Stimulated activated naive CD8-positive, alpha-beta T cell treated with anti-CD3 and anti-CD28 coated beads, Interleukin-15, Interleukin-2, amounts not matched to agents 100 ng/mL and 50 ng/mL, for 24 hours (primary cell): ENCODE measurements at regions not wholly inside any gene's neighbourhood (a gene's known extent, or its start where the extent isn't known, plus 50 kb on each side); places are given as distances from the start of the nearest gene placed in this dataset.

Experiments used
- H3K27ac Mint-ChIP-seq: one replicate; pipeline ENCODE4 v1.8.0; 2021; ENCODE audit warnings: mild to moderate bottlenecking, mixed read lengths
- H3K27me3 Mint-ChIP-seq: one replicate; pipeline ENCODE4 v1.8.0; 2021; ENCODE audit warnings: mixed read lengths
- H3K36me3 Mint-ChIP-seq: one replicate; pipeline ENCODE4 v1.8.0; 2021; ENCODE audit warnings: low read depth, mixed read lengths
- H3K4me1 Mint-ChIP-seq: one replicate; pipeline ENCODE4 v1.8.0; 2021; ENCODE audit warnings: low read depth, mixed read lengths
- H3K4me3 Mint-ChIP-seq: one replicate; pipeline ENCODE4 v1.8.0; 2021; ENCODE audit warnings: mild to moderate bottlenecking, mixed read lengths
- H3K9me3 Mint-ChIP-seq: one replicate; pipeline ENCODE4 v1.8.0; 2021; ENCODE audit warnings: mixed read lengths

- Mint-ChIP-seq H3K4me1 (no peaks in the 10 kb centered on the region), H3K9me3 (peaks cover 3% of the 10 kb centered on the region), H3K27ac (no peak overlapping the region), H3K4me3 (no peak overlapping the region), H3K36me3 (no peaks in the 10 kb centered on the region), H3K27me3 (no peaks in the 10 kb centered on the region)
Measured at GRCh38 chr9:118326326-118326725, 622.1 kb downstream of the TLR4 start.

GRCh38 chr9:118330191-118330986, 626.2 kb downstream of the TLR4 start:
- Mint-ChIP-seq H3K27me3 (no peaks in the 10 kb centered on the region), H3K4me3 (no peak overlapping the region), H3K9me3 (peaks cover 13% of the 10 kb centered on the region), H3K4me1 (no peaks in the 10 kb centered on the region), H3K36me3 (no peaks in the 10 kb centered on the region), H3K27ac (no peak overlapping the region)

GRCh38 chr9:118331622-118332045, 627.4 kb downstream of the TLR4 start:
- Mint-ChIP-seq H3K9me3 (peaks cover 10% of the 10 kb centered on the region), H3K27ac (no peak overlapping the region), H3K4me3 (no peak overlapping the region), H3K36me3 (no peaks in the 10 kb centered on the region), H3K4me1 (no peaks in the 10 kb centered on the region), H3K27me3 (no peaks in the 10 kb centered on the region)

GRCh38 chr9:118336250-118336942, 632.2 kb downstream of the TLR4 start:
- Mint-ChIP-seq H3K4me3 (no peak overlapping the region), H3K9me3 (peaks cover 10% of the 10 kb centered on the region), H3K27ac (no peak overlapping the region), H3K4me1 (no peaks in the 10 kb centered on the region), H3K27me3 (no peaks in the 10 kb centered on the region), H3K36me3 (no peaks in the 10 kb centered on the region)

GRCh38 chr9:118336943-118337330, 632.7 kb downstream of the TLR4 start:
- Mint-ChIP-seq H3K4me3 (no peak overlapping the region), H3K9me3 (peaks cover 10% of the 10 kb centered on the region), H3K4me1 (no peaks in the 10 kb centered on the region), H3K27me3 (no peaks in the 10 kb centered on the region), H3K27ac (no peak overlapping the region), H3K36me3 (no peaks in the 10 kb centered on the region)

GRCh38 chr9:118360036-118360435, 655.8 kb downstream of the TLR4 start:
- no peaks in the 10 kb centered on the region for H3K4me1 Mint-ChIP-seq
- H3K9me3 Mint-ChIP-seq, result peaks cover 4% of the 10 kb centered on the region
- H3K36me3 Mint-ChIP-seq, result no peaks in the 10 kb centered on the region
- H3K27me3 Mint-ChIP-seq, result no peaks in the 10 kb centered on the region
- no peak overlapping the region for H3K4me3 Mint-ChIP-seq
- H3K27ac Mint-ChIP-seq, result no peak overlapping the region

GRCh38 chr9:118362123-118362522, 657.9 kb downstream of the TLR4 start:
- Mint-ChIP-seq H3K36me3 (no peaks in the 10 kb centered on the region), H3K4me1 (no peaks in the 10 kb centered on the region), H3K27ac (no peak overlapping the region), H3K9me3 (peaks cover 15% of the 10 kb centered on the region), H3K27me3 (no peaks in the 10 kb centered on the region), H3K4me3 (no peak overlapping the region)

- peaks cover 15% of the 10 kb centered on the region for H3K9me3 Mint-ChIP-seq
- H3K27me3 Mint-ChIP-seq, result no peaks in the 10 kb centered on the region
- no peak overlapping the region for H3K27ac Mint-ChIP-seq
- H3K36me3 Mint-ChIP-seq, result no peaks in the 10 kb centered on the region
- no peaks in the 10 kb centered on the region for H3K4me1 Mint-ChIP-seq
- no peak overlapping the region for H3K4me3 Mint-ChIP-seq
Measured at GRCh38 chr9:118362596-118362995, 658.4 kb downstream of the TLR4 start.

GRCh38 chr9:118364266-118365106, 660.3 kb downstream of the TLR4 start:
- peaks cover 15% of the 10 kb centered on the region for H3K9me3 Mint-ChIP-seq
- no peaks in the 10 kb centered on the region for H3K4me1 Mint-ChIP-seq
- no peaks in the 10 kb centered on the region for H3K27me3 Mint-ChIP-seq
- no peaks in the 10 kb centered on the region for H3K36me3 Mint-ChIP-seq
- H3K4me3 Mint-ChIP-seq, result no peak overlapping the region
- H3K27ac Mint-ChIP-seq, result no peak overlapping the region

GRCh38 chr9:118366228-118366627, 662.0 kb downstream of the TLR4 start:
- Mint-ChIP-seq H3K4me1 (no peaks in the 10 kb centered on the region), H3K27ac (no peak overlapping the region), H3K36me3 (no peaks in the 10 kb centered on the region), H3K4me3 (no peak overlapping the region), H3K9me3 (peaks cover 15% of the 10 kb centered on the region), H3K27me3 (no peaks in the 10 kb centered on the region)

- Mint-ChIP-seq H3K4me3 (no peak overlapping the region), H3K9me3 (peaks cover 20% of the 10 kb centered on the region), H3K36me3 (no peaks in the 10 kb centered on the region), H3K27me3 (no peaks in the 10 kb centered on the region), H3K4me1 (no peaks in the 10 kb centered on the region), H3K27ac (no peak overlapping the region)
Measured at GRCh38 chr9:118367383-118367782, 663.2 kb downstream of the TLR4 start.

- Mint-ChIP-seq H3K4me1 (no peaks in the 10 kb centered on the region), H3K36me3 (no peaks in the 10 kb centered on the region), H3K4me3 (no peak overlapping the region), H3K27me3 (no peaks in the 10 kb centered on the region), H3K9me3 (peaks cover 5% of the 10 kb centered on the region), H3K27ac (no peak overlapping the region)
Measured at GRCh38 chr9:118384531-118385100, 680.4 kb downstream of the TLR4 start.

GRCh38 chr9:118395415-118395814, 691.2 kb downstream of the TLR4 start:
- no peaks in the 10 kb centered on the region for H3K27me3 Mint-ChIP-seq
- no peaks in the 10 kb centered on the region for H3K9me3 Mint-ChIP-seq
- H3K4me3 Mint-ChIP-seq, result no peak overlapping the region
- no peak overlapping the region for H3K27ac Mint-ChIP-seq
- no peaks in the 10 kb centered on the region for H3K36me3 Mint-ChIP-seq
- H3K4me1 Mint-ChIP-seq, result no peaks in the 10 kb centered on the region

GRCh38 chr9:118401546-118401945, 697.3 kb downstream of the TLR4 start:
- H3K4me1 Mint-ChIP-seq, result no peaks in the 10 kb centered on the region
- H3K27ac Mint-ChIP-seq, result no peak overlapping the region
- H3K27me3 Mint-ChIP-seq, result no peaks in the 10 kb centered on the region

GRCh38 chr9:118414676-118415075, 710.5 kb downstream of the TLR4 start:
- no peak overlapping the region for H3K4me3 Mint-ChIP-seq
- H3K27ac Mint-ChIP-seq, result no peak overlapping the region
- H3K36me3 Mint-ChIP-seq, result no peaks in the 10 kb centered on the region
- H3K4me1 Mint-ChIP-seq, result no peaks in the 10 kb centered on the region
- no peaks in the 10 kb centered on the region for H3K27me3 Mint-ChIP-seq
- H3K9me3 Mint-ChIP-seq, result no peaks in the 10 kb centered on the region

More at GRCh38 chr9:118401546-118401945, 697.3 kb downstream of the TLR4 start:
- Mint-ChIP-seq H3K9me3 (no peaks in the 10 kb centered on the region), H3K4me3 (no peak overlapping the region), H3K36me3 (no peaks in the 10 kb centered on the region)
